Germinal center (tissue), 1 donor: ENCODE measurements at regions not wholly inside any gene's neighbourhood (a gene's known extent, or its start where the extent isn't known, plus 50 kb on each side); places are given as distances from the start of the nearest gene placed in this dataset.

Experiments used
- DNase-seq: peaks from one replicate; pipeline ENCODE4 v3.0.0; 2012; ENCODE audit warnings: mixed read lengths, low spot score

- DNase-seq: no peak
These were observed 406.0 kb upstream of the POU3F3 start for GRCh38 chr2:104447831-104448434.

- no peak for DNase-seq
These were observed 405.1 kb upstream of the POU3F3 start for GRCh38 chr2:104448661-104449440.

GRCh38 chr2:104452558-104452957 is 401.4 kb upstream of the POU3F3 start:
- no peak for DNase-seq

- DNase-seq: no peak
These were observed 391.2 kb upstream of the POU3F3 start for GRCh38 chr2:104462731-104463130.

GRCh38 chr2:104465981-104466380 is 387.9 kb upstream of the POU3F3 start:
- DNase-seq: no peak

- no peak for DNase-seq
These were observed 385.1 kb upstream of the POU3F3 start for GRCh38 chr2:104468846-104469245.

GRCh38 chr2:104472076-104472475 is 381.8 kb upstream of the POU3F3 start:
- no peak for DNase-seq

- DNase-seq: no peak
These were observed 380.4 kb upstream of the POU3F3 start for GRCh38 chr2:104473546-104473945.

- no peak for DNase-seq
These were observed 379.2 kb upstream of the POU3F3 start for GRCh38 chr2:104474716-104475115.

GRCh38 chr2:104476075-104476474 is 377.8 kb upstream of the POU3F3 start:
- no peak for DNase-seq

GRCh38 chr2:104476563-104476988 is 377.3 kb upstream of the POU3F3 start:
- no peak for DNase-seq

GRCh38 chr2:104481341-104481740 is 372.6 kb upstream of the POU3F3 start:
- DNase-seq: no peak

- DNase-seq: no peak
These were observed 366.5 kb upstream of the POU3F3 start for GRCh38 chr2:104487366-104487765.

GRCh38 chr2:104493698-104494097 is 360.2 kb upstream of the POU3F3 start:
- no peak for DNase-seq

GRCh38 chr2:104501342-104501741 is 352.6 kb upstream of the POU3F3 start:
- no peak for DNase-seq

- DNase-seq: no peak
These were observed 352.0 kb upstream of the POU3F3 start for GRCh38 chr2:104501929-104502328.

- no peak for DNase-seq
These were observed 351.0 kb upstream of the POU3F3 start for GRCh38 chr2:104502901-104503300.

- no peak for DNase-seq
These were observed 349.4 kb upstream of the POU3F3 start for GRCh38 chr2:104504331-104505073.

- DNase-seq: no peak
These were observed 335.7 kb upstream of the POU3F3 start for GRCh38 chr2:104518256-104518655.

GRCh38 chr2:104521247-104521646 is 332.7 kb upstream of the POU3F3 start:
- no peak for DNase-seq

GRCh38 chr2:104523921-104524320 is 330.0 kb upstream of the POU3F3 start:
- DNase-seq: no peak

- DNase-seq: no peak
These were observed 325.8 kb upstream of the POU3F3 start for GRCh38 chr2:104528101-104528500.

GRCh38 chr2:104531122-104531521 is 322.8 kb upstream of the POU3F3 start:
- no peak for DNase-seq
